Heart left ventricle (tissue), 16 donors: ENCODE measurements at regions not wholly inside any gene's neighbourhood (a gene's known extent, or its start where the extent isn't known, plus 50 kb on each side); places are given as distances from the start of the nearest gene placed in this dataset.

Experiments
- ATAC-seq, 4 donors: fragments of 200-7000 bp; cut with Tn5 transposase; one replicate each; pipeline ENCODE4 v1.9.1; 2020 to 2022; ENCODE audit warnings: moderate library complexity in 4 of 4, mild to moderate bottlenecking in 3 of 4, moderate number of reproducible peaks in 1 of 4
- DNase-seq, 5 donors: peaks; one replicate each; pipeline ENCODE4 v3.0.0-alpha.2; 2020
- H3K27ac ChIP-seq, 12 donors: fragments of 200-600 bp; sonication (generic) in 4 of 12; one replicate each; pipeline versions ENCODE4 v1.5.0 to v1.8.0; 2016 to 2022; ENCODE audit warnings: mild to moderate bottlenecking in 2 of 12
- H3K27me3 ChIP-seq, 9 donors: fragments of 200-600 bp; sonication (generic) in 2 of 9; one replicate each; pipeline versions ENCODE4 v1.5.1 to v1.8.0; 2016 to 2022; ENCODE audit warnings: mild to moderate bottlenecking in 3 of 9
- H3K36me3 ChIP-seq, 9 donors: fragments of 200-600 bp; sonication (generic) in 2 of 9; one replicate each; pipeline versions ENCODE4 v1.5.0 to v1.8.0; 2018 to 2022; ENCODE audit warnings: mild to moderate bottlenecking in 2 of 9
- H3K4me1 ChIP-seq, 12 donors: fragments of 200-600 bp; sonication (generic) in 4 of 12; one replicate each; pipeline versions ENCODE4 v1.5.0 to v1.8.0; 2016 to 2022; ENCODE audit warnings: mild to moderate bottlenecking in 3 of 12
- H3K4me3 ChIP-seq, 12 donors: fragments of 200-600 bp; sonication (generic) in 4 of 12; one replicate each; pipeline versions ENCODE4 v1.5.0 to v1.8.0; 2017 to 2022; ENCODE audit warnings: mild to moderate bottlenecking in 9 of 12, moderate library complexity in 4 of 12
- H3K9me3 ChIP-seq, 12 donors: fragments of 200-600 bp; sonication (generic) in 4 of 12; one replicate each; pipeline versions ENCODE4 v1.5.0 to v1.8.0; 2016 to 2022; ENCODE audit warnings: mild to moderate bottlenecking in 1 of 12
- POLR2A ChIP-seq, 2 donors: fragments of 450-650 bp; IDR thresholded peaks; one replicate each; pipeline ENCODE4 v1.6.1; 2017; ENCODE audit warnings: antibody characterized with exemption in 2 of 2, mild to moderate bottlenecking in 2 of 2, moderate library complexity in 2 of 2
- WGBS, 4 donors: extraction: QIAGEN DNeasy Blood & Tissue Kit in 2 of 4; methylation state at CpG; one replicate each; pipeline versions ENCODE4 v1.1.5 to v1.1.7; 2013 to 2018; 5-methylcytosine and 5-hydroxymethylcytosine counted together
- intact Hi-C, 10 donors: fragments of 100-400 bp; cut with DNase I; formaldehyde crosslinking; loops; one replicate each; pipeline versions ENCODE4 v1.11.1 to v1.14.2; 2022
- TF ChIP-seq, protein P1 (sequence below), 12 donors: fragments of 200-600 bp; sonication (generic) in 4 of 12; IDR thresholded peaks; one replicate each; pipeline versions ENCODE4 v1.5.0 to v1.8.0; 2018 to 2022; ENCODE audit warnings: antibody characterized with exemption in 12 of 12, mild to moderate bottlenecking in 5 of 12
- donor health status: ischemic (EF 13 %, LVEDD 7.1; RV severe dilation, severe dysfunction).
- donor health status: healthy with polysubstance abuse.
- donor health status: DM: no; HTN: yes; CAD: no.
- donor health status: DM: no; HTN: no; CAD: no.
- donor health status: ischemic (EF 25% LVEDD 6.9; RV normal size, moderate dysfunction).
- donor health status: ischemic (EF 25% LVEDD 5.7; RV mildly dilated, moderate dysfunction).
- donor health status: healthy.
- donor health status: DM: yes; HTN: yes; CAD: no.
- donor health status: ischemic (EF 35%, LVEDD 5.7; RV mildly dilated, moderate dysfunction).
- donor health status: nonischemic (EF 11% LVEDD 7.7; RV severe dilation, severe dysfunction).
- donor health status: DM: yes; HTN: yes; CAD: no.
- donor health status: PGD.
- donor health status: ischemic (EF 29% LVEDD 5.4; RV normal size, mild dysfunction).
- donor health status: nonischemic (EF 23%, LVEDD 6.1; RV moderate dilation, normal function).

GRCh38 chr4:1476140-1476513 is 69.9 kb upstream of the NKX1-1 start:
- TF ChIP-seq, protein P1, sequence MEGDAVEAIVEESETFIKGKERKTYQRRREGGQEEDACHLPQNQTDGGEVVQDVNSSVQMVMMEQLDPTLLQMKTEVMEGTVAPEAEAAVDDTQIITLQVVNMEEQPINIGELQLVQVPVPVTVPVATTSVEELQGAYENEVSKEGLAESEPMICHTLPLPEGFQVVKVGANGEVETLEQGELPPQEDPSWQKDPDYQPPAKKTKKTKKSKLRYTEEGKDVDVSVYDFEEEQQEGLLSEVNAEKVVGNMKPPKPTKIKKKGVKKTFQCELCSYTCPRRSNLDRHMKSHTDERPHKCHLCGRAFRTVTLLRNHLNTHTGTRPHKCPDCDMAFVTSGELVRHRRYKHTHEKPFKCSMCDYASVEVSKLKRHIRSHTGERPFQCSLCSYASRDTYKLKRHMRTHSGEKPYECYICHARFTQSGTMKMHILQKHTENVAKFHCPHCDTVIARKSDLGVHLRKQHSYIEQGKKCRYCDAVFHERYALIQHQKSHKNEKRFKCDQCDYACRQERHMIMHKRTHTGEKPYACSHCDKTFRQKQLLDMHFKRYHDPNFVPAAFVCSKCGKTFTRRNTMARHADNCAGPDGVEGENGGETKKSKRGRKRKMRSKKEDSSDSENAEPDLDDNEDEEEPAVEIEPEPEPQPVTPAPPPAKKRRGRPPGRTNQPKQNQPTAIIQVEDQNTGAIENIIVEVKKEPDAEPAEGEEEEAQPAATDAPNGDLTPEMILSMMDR (IDR thresholded peaks at IDR 0.05): no peak
- no peak for TF ChIP-seq POLR2A (IDR thresholded peaks at IDR 0.05)
- Histone ChIP-seq H3K36me3 (no peaks in the 10 kb centered on the region), H3K9me3 (peaks cover 0 to 17% (median 12%) of the 10 kb centered on the region in 12 donors), H3K4me3 (no peak overlapping the region), H3K27me3 (peaks cover 13 to 30% (median 20%) of the 10 kb centered on the region in 9 donors), H3K27ac (no peak overlapping the region), H3K4me1 (peaks cover 0 to 11% (median 0%) of the 10 kb centered on the region in 12 donors)
- DNase-seq (no peak), ATAC-seq (no peak)
- 93 to 99% (median 96%) methylated on average over 2 of the region's 2 CpGs for WGBS, 4 donors
- intact Hi-C loops: no loop called here

DNA sequence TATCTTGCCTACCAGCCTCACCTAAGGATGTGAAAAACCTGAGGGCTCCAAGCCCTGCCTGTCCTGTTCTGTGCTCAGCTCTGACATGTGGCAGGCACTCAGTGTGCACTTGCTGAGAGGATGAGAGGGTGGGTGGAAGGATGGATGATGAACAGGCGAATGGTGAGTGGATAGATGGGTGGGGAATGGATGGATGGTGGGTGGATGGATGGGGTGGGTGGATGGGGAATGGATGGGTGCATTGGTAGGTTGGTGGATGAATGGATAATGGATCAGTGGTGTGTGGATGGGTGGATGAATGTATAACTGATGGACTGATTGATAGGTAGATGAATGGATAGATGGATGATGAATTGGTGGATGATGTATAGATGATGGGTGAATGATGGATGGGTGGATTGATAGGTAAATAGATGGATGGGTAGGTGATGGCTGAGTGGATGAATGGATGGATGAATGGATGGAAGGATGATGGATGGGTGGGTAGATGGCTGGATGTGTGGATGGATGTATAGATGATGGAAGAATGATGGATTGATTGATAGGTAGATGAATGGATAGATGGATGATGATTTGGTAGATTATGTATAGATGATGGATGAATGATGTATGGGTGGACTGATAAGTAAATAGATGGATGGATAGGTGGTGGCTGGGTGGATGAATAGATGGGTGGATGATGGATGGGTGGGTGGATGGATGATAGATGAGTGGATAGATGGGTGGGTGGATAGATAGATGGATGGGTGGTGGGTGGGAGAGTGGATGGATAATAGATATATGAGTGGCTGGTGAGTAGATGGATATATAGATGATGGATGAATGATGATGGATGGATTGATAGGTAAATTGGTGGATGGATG is 69.3 kb upstream of the NKX1-1 start:
- Histone ChIP-seq H3K27ac (no peak overlapping the region), H3K36me3 (no peaks in the 10 kb centered on the region), H3K4me3 (no peak overlapping the region), H3K4me1 (peaks cover 0 to 11% (median 0%) of the 10 kb centered on the region in 12 donors), H3K27me3 (peaks cover 20 to 36% (median 26%) of the 10 kb centered on the region in 9 donors), H3K9me3 (peaks cover 0 to 11% (median 6%) of the 10 kb centered on the region in 12 donors)
- WGBS, 4 donors: 75 to 84% (median 78%) methylated on average over 1 of the region's 1 CpG
- intact Hi-C loops: no loop called here
- DNase-seq: no peak
- ATAC-seq: no peak
- TF ChIP-seq, protein P1 (IDR thresholded peaks at IDR 0.05): no peak
- TF ChIP-seq POLR2A (IDR thresholded peaks at IDR 0.05): no peak

DNA sequence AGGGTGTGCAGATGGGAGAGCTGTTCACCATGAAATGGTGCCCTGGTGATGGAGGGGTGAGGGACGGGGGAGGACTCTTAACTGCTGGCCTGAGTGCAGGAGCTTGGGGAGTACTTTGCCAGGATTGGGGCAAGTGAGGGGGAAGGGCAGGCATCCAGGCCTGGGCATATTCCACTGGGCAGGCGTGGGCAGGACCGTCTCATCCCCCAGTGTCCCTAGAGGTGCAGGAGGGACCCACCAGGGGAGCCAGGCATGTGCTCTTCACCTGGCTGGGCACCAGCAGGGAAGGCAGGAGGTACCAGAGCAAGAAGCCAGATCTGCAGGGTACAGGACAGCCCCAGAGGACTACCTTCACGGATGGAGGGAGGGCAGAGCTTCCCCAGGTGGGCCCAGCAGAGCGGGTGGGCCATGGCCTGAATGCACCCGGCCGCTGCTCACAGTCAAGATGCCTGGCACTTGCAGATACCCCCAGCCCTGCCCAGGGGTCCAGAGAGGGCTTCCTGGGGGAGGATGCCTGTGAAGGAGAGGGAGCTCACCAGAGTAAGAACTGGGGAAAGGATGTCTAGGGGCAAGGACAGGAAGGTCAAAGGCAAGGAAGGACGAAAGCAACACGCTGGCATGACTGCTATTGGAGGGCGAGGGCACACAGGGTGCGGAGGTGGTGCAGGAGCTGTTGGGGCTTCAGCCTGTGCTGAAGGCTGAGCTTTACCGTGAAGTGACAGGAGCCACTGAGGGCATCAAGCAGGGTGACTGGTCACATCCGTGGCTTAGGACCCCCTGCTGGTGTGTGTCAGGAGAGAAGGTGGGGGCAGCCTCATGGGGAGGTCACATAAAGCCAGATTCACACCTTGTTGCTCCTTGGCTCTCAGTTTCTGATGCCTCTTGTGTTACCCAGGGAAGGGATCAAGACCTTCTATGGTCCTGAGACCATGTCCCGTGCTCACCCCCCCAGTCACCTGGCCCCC is 68.2 kb upstream of the NKX1-1 start:
- Histone ChIP-seq H3K4me3 (no peak overlapping the region), H3K4me1 (peaks cover 0 to 11% (median 0%) of the 10 kb centered on the region in 12 donors), H3K36me3 (no peaks in the 10 kb centered on the region), H3K27ac (no peak overlapping the region), H3K9me3 (no peaks in the 10 kb centered on the region), H3K27me3 (peaks cover 21 to 46% (median 27%) of the 10 kb centered on the region in 9 donors)
- DNase-seq (no peak), ATAC-seq (no peak)
- intact Hi-C loops: no loop called here
- TF ChIP-seq POLR2A (IDR thresholded peaks at IDR 0.05): no peak
- TF ChIP-seq, protein P1 (IDR thresholded peaks at IDR 0.05): no peak
- WGBS, 4 donors: 70 to 76% (median 75%) methylated on average over 14 of the region's 14 CpGs

DNA sequence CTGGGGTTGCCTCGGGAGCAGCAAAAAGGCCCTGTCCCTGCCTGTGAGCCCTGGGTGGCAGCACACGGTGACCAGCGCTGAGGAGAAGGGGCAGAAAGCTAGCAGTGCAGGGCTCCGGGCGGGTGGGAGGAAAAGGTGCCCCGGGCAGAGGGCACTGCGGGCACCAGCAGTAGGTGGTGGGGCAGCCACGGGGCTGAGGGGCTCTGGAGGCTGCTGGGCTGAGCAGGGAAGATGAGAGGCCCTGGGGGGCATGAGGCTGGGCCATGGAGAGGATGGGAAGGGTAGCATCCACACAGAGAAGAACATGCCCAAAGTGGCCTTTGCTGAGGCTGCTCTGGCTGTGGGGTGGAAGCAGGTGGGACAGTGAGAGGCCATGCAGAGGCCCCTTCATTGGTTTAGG is 67.5 kb upstream of the NKX1-1 start:
- no peak for DNase-seq
- no peak overlapping the region for H3K27ac ChIP-seq
- peaks cover 21 to 46% (median 27%) of the 10 kb centered on the region in 9 donors for H3K27me3 ChIP-seq
- intact Hi-C loops: no loop called here
- 84 to 92% (median 87%) methylated on average over 8 of the region's 8 CpGs for WGBS, 4 donors
- peaks cover 0 to 11% (median 0%) of the 10 kb centered on the region in 12 donors for H3K4me1 ChIP-seq
- no peak for ATAC-seq
- no peak overlapping the region for H3K4me3 ChIP-seq
- no peaks in the 10 kb centered on the region for H3K36me3 ChIP-seq
- TF ChIP-seq, protein P1 (IDR thresholded peaks at IDR 0.05): no peak
- TF ChIP-seq POLR2A (IDR thresholded peaks at IDR 0.05): no peak
- H3K9me3 ChIP-seq: no peaks in the 10 kb centered on the region
